HEK293T (cell line): ENCODE measurements at regions not wholly inside any gene's neighbourhood (a gene's known extent, or its start where the extent isn't known, plus 50 kb on each side); places are given as distances from the start of the nearest gene placed in this dataset.

ENCODE experiments used
- BHLHE40 ChIP-seq: fragments of 450-650 bp; IDR thresholded peaks from 2 replicates; pipeline ENCODE4 v1.6.1; 2016; ENCODE audit warnings: mild to moderate bottlenecking, moderate library complexity, borderline replicate concordance
- ELF4 ChIP-seq: fragments of 450-650 bp; IDR thresholded peaks from 2 replicates; pipeline ENCODE4 v1.6.1; 2017; ENCODE audit warnings: antibody characterized with exemption
- FOXA1 ChIP-seq: fragments of 450-650 bp; IDR thresholded peaks from 2 replicates; pipeline ENCODE4 v1.6.1; 2016; ENCODE audit warnings: mild to moderate bottlenecking
- FOXK2 ChIP-seq: fragments of 450-650 bp; IDR thresholded peaks from 2 replicates; pipeline ENCODE4 v1.6.1; 2016; ENCODE audit warnings: mild to moderate bottlenecking

- no peak for TF ChIP-seq FOXA1
- TF ChIP-seq BHLHE40 = no peak
- TF ChIP-seq ELF4 = no peak
- no peak for TF ChIP-seq FOXK2
These were observed 203.5 kb downstream of the MYRFL start for GRCh38 chr12:70028515-70028914.
